ENCODE measurements at regions not wholly inside any gene's neighbourhood (a gene's known extent, or its start where the extent isn't known, plus 50 kb on each side); places are given as distances from the start of the nearest gene placed in this dataset.

- WGBS, 2 experiments (ENCODE audit: insufficient coverage in 1 of 2, insufficient read length in 1 of 2), result 90 to 92% methylated on average over 1 to 2 of the region's 2 CpGs
- no peaks in the 10 kb centered on the region for H3K4me1 ChIP-seq (ENCODE audit: control insufficient read depth, insufficient read depth, low read length)
- H3K9ac ChIP-seq (ENCODE audit: extremely low read depth, low read length, poor library complexity, severe bottlenecking), result no peak overlapping the region
- no peak for DNase-seq
- peaks cover 2% of the 10 kb centered on the region for H3K4me1 Mint-ChIP-seq
- no peak overlapping the region for H3K4me3 Mint-ChIP-seq
- no peak overlapping the region for H3K4me3 ChIP-seq (ENCODE audit: low read length)
- TF ChIP-seq CTCF (conservative IDR thresholded peaks at IDR 0.05), result no peak
- no peak overlapping the region for H3K27ac ChIP-seq (ENCODE audit: low read depth, low read length)
- H3K36me3 ChIP-seq (ENCODE audit: control insufficient read depth, insufficient read depth, low read length), result no peaks in the 10 kb centered on the region
- no peaks in the 10 kb centered on the region for H3K9me3 ChIP-seq (ENCODE audit: control insufficient read depth, low read length)
- no peaks in the 10 kb centered on the region for H3K9me3 Mint-ChIP-seq
- H3K27ac Mint-ChIP-seq, result no peak overlapping the region
- H3K27me3 Mint-ChIP-seq (ENCODE audit: insufficient read depth), result no peaks in the 10 kb centered on the region
- no peaks in the 10 kb centered on the region for H3K27me3 ChIP-seq (ENCODE audit: control insufficient read depth, insufficient read depth, low read length, poor library complexity, severe bottlenecking)
- H3K36me3 Mint-ChIP-seq (ENCODE audit: low read depth), result no peaks in the 10 kb centered on the region
These were observed 391.9 kb downstream of the LMO4 start for GRCh38 chr1:87720561-87720960.

GRCh38 chr1:87723193-87723592 is 394.5 kb downstream of the LMO4 start:
- no peaks in the 10 kb centered on the region for H3K27me3 ChIP-seq (ENCODE audit: control insufficient read depth, insufficient read depth, low read length, poor library complexity, severe bottlenecking)
- no peaks in the 10 kb centered on the region for H3K36me3 Mint-ChIP-seq (ENCODE audit: low read depth)
- no peak overlapping the region for H3K9ac ChIP-seq (ENCODE audit: extremely low read depth, low read length, poor library complexity, severe bottlenecking)
- H3K4me3 Mint-ChIP-seq, result no peak overlapping the region
- H3K27me3 Mint-ChIP-seq (ENCODE audit: insufficient read depth), result no peaks in the 10 kb centered on the region
- TF ChIP-seq CTCF (conservative IDR thresholded peaks at IDR 0.05), result no peak
- no peaks in the 10 kb centered on the region for H3K4me1 ChIP-seq (ENCODE audit: control insufficient read depth, insufficient read depth, low read length)
- H3K4me3 ChIP-seq (ENCODE audit: low read length), result no peak overlapping the region
- no peaks in the 10 kb centered on the region for H3K9me3 ChIP-seq (ENCODE audit: control insufficient read depth, low read length)
- peaks cover 2% of the 10 kb centered on the region for H3K4me1 Mint-ChIP-seq
- H3K9me3 Mint-ChIP-seq, result no peaks in the 10 kb centered on the region
- no peaks in the 10 kb centered on the region for H3K36me3 ChIP-seq (ENCODE audit: control insufficient read depth, insufficient read depth, low read length)
- no peak overlapping the region for H3K27ac ChIP-seq (ENCODE audit: low read depth, low read length)
- no peak for DNase-seq
- no peak overlapping the region for H3K27ac Mint-ChIP-seq

DNA sequence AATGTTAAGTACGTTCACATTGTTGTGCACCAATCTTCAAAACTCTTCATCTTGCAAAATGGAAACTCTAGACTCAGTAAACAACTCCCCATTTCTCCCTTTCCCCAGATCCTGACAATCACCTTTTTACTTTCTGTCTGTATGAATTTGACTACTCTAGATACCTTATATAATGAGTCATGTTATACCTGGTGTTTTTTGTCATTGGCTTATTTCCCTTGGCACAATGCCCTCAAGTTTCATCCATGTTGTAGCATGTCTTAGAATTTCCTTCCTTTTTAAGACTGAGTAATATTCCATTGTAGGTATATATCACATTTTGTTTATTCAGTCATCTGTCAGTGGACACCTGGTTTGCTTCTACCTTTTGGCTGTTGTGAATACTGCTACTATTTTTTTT is 399.5 kb downstream of the LMO4 start:
- no peaks in the 10 kb centered on the region for H3K36me3 ChIP-seq (ENCODE audit: control insufficient read depth, insufficient read depth, low read length)
- Mint-ChIP-seq H3K4me3 (no peak overlapping the region), H3K27ac (no peak overlapping the region), H3K27me3 (ENCODE audit: insufficient read depth) (peaks cover 5% of the 10 kb centered on the region), H3K36me3 (ENCODE audit: low read depth) (no peaks in the 10 kb centered on the region), H3K4me1 (no peaks in the 10 kb centered on the region), H3K9me3 (no peaks in the 10 kb centered on the region)
- no peaks in the 10 kb centered on the region for H3K4me1 ChIP-seq (ENCODE audit: control insufficient read depth, insufficient read depth, low read length)
- no peaks in the 10 kb centered on the region for H3K9me3 ChIP-seq (ENCODE audit: control insufficient read depth, low read length)
- no peak overlapping the region for H3K27ac ChIP-seq (ENCODE audit: low read depth, low read length)
- no peak overlapping the region for H3K4me3 ChIP-seq (ENCODE audit: low read length)
- no peak for TF ChIP-seq CTCF (conservative IDR thresholded peaks at IDR 0.05)
- 93% methylated on average over 1 of the region's 1 CpG; no CpG with 5 or more reads in 1 of the 2 experiments for WGBS, 2 experiments (ENCODE audit: insufficient coverage in 1 of 2, insufficient read length in 1 of 2)
- DNase-seq, result no peak
- no peak overlapping the region for H3K9ac ChIP-seq (ENCODE audit: extremely low read depth, low read length, poor library complexity, severe bottlenecking)
- no peaks in the 10 kb centered on the region for H3K27me3 ChIP-seq (ENCODE audit: control insufficient read depth, insufficient read depth, low read length, poor library complexity, severe bottlenecking)
